Left lung (tissue), 4 donors: ENCODE measurements at regions not wholly inside any gene's neighbourhood (a gene's known extent, or its start where the extent isn't known, plus 50 kb on each side); places are given as distances from the start of the nearest gene placed in this dataset.

Experiments used
- ATAC-seq: fragments of 200-7000 bp; cut with Tn5 transposase; one replicate; pipeline ENCODE4 v1.9.1; 2020; ENCODE audit warnings: moderate library complexity
- DNase-seq, 4 donors: peaks; one replicate each; pipeline ENCODE4 v3.0.0-alpha.2; 2013 to 2020
- H3K27ac ChIP-seq, 2 donors: fragments of 200-600 bp; sonication (generic) in 1 of 2; one replicate each; pipeline versions ENCODE4 v1.5.0 to v1.8.0; 2020 to 2021
- H3K27me3 ChIP-seq, 2 donors: fragments of 200-600 bp; sonication (generic) in 1 of 2; one replicate each; pipeline versions ENCODE4 v1.5.0 to v1.8.0; 2020 to 2021
- H3K36me3 ChIP-seq, 2 donors: fragments of 200-600 bp; sonication (generic) in 1 of 2; one replicate each; pipeline versions ENCODE4 v1.5.0 to v1.8.0; 2020 to 2021
- H3K4me1 ChIP-seq, 2 donors: fragments of 200-600 bp; one replicate each; pipeline ENCODE4 v1.8.0; 2021
- H3K4me3 ChIP-seq, 2 donors: fragments of 200-600 bp; sonication (generic) in 1 of 2; one replicate each; pipeline versions ENCODE4 v1.5.0 to v1.8.0; 2020 to 2021; ENCODE audit warnings: mild to moderate bottlenecking in 1 of 2
- H3K9me3 ChIP-seq, 2 donors: fragments of 200-600 bp; sonication (generic) in 1 of 2; one replicate each; pipeline versions ENCODE4 v1.5.0 to v1.8.0; 2020 to 2021
- CTCF ChIP-seq, 2 donors: fragments of 200-600 bp; sonication (generic) in 1 of 2; IDR thresholded peaks; one replicate each; pipeline versions ENCODE4 v1.5.0 to v1.8.0; 2021; ENCODE audit warnings: antibody characterized with exemption in 2 of 2
- intact Hi-C, 2 donors: fragments of 100-400 bp; cut with DNase I; formaldehyde crosslinking; loops; one replicate each; pipeline versions ENCODE4 v1.11.2 to v1.14.2; 2022
- donor health status: DM: no; HTN: yes; CAD: no.
- donor health status: DM: no; HTN: no; CAD: no.

- no peaks in the 10 kb centered on the region for H3K4me1 ChIP-seq
- no peak for TF ChIP-seq CTCF (IDR thresholded peaks at IDR 0.05)
- intact Hi-C loops, result no loop called here
- H3K36me3 ChIP-seq, result no peaks in the 10 kb centered on the region
- no peak overlapping the region for H3K27ac ChIP-seq
- H3K9me3 ChIP-seq, result no peaks in the 10 kb centered on the region
- H3K27me3 ChIP-seq, result no peaks in the 10 kb centered on the region
- no peak for DNase-seq
- no peak overlapping the region for H3K4me3 ChIP-seq
- ATAC-seq, result no peak
These were observed 55.1 kb downstream of the TTC6 start for GRCh38 chr14:37650356-37651037.

- no peak for TF ChIP-seq CTCF (IDR thresholded peaks at IDR 0.05)
- ATAC-seq (no peak), DNase-seq (no peak)
- Histone ChIP-seq H3K9me3 (no peaks in the 10 kb centered on the region), H3K36me3 (no peaks in the 10 kb centered on the region), H3K27ac (no peak overlapping the region), H3K4me3 (no peak overlapping the region), H3K27me3 (no peaks in the 10 kb centered on the region), H3K4me1 (no peaks in the 10 kb centered on the region)
- intact Hi-C loops, result no loop called here
These were observed 56.6 kb downstream of the TTC6 start for GRCh38 chr14:37652042-37652441.

- intact Hi-C loops, result no loop called here
These were observed 60.0 kb downstream of the TTC6 start for GRCh38 chr14:37655418-37655817.

GRCh38 chr14:37658156-37658555 lies 62.7 kb downstream of the TTC6 start:
- no peak for TF ChIP-seq CTCF (IDR thresholded peaks at IDR 0.05)
- no peaks in the 10 kb centered on the region for H3K4me1 ChIP-seq
- H3K27me3 ChIP-seq, result no peaks in the 10 kb centered on the region
- DNase-seq (no peak), ATAC-seq (no peak)
- intact Hi-C loops, result no loop called here
- peaks cover 0 to 26% of the 10 kb centered on the region in 2 donors for H3K9me3 ChIP-seq
- no peaks in the 10 kb centered on the region for H3K36me3 ChIP-seq
- no peak overlapping the region for H3K4me3 ChIP-seq
- no peak overlapping the region for H3K27ac ChIP-seq

More at GRCh38 chr14:37655418-37655817, 60.0 kb downstream of the TTC6 start:
- Histone ChIP-seq H3K4me1 (no peaks in the 10 kb centered on the region), H3K4me3 (no peak overlapping the region), H3K27me3 (no peaks in the 10 kb centered on the region), H3K36me3 (no peaks in the 10 kb centered on the region), H3K9me3 (peaks cover 0 to 9% of the 10 kb centered on the region in 2 donors), H3K27ac (no peak overlapping the region)
- no peak for ATAC-seq
- TF ChIP-seq CTCF (IDR thresholded peaks at IDR 0.05), result no peak
- no peak for DNase-seq

GRCh38 chr14:37663498-37663897 lies 68.1 kb downstream of the TTC6 start:
- Histone ChIP-seq H3K27ac (no peak overlapping the region), H3K27me3 (no peaks in the 10 kb centered on the region), H3K9me3 (peaks cover 0 to 26% of the 10 kb centered on the region in 2 donors), H3K36me3 (no peaks in the 10 kb centered on the region), H3K4me3 (no peak overlapping the region), H3K4me1 (no peaks in the 10 kb centered on the region)
- DNase-seq, result no peak
- intact Hi-C loops, result no loop called here
- ATAC-seq, result no peak
- TF ChIP-seq CTCF (IDR thresholded peaks at IDR 0.05), result no peak
